Parathyroid adenoma (tissue), 2 donors: ENCODE measurements at regions not wholly inside any gene's neighbourhood (a gene's known extent, or its start where the extent isn't known, plus 50 kb on each side); places are given as distances from the start of the nearest gene placed in this dataset.

Source experiments
- H2AFZ ChIP-seq: fragments of 300-600 bp; sonication (generic); one replicate; pipeline ENCODE4 v1.7.0; 2017; ENCODE audit warnings: antibody characterized with exemption, mild to moderate bottlenecking
- H3K27ac ChIP-seq: fragments of 300-600 bp; sonication (generic); one replicate; pipeline ENCODE4 v1.7.0; 2017
- H3K27me3 ChIP-seq: fragments of 300-600 bp; sonication (generic); one replicate; pipeline ENCODE4 v1.7.0; 2017; ENCODE audit warnings: low read length; ENCODE audit not compliant: control insufficient read depth, insufficient read depth
- H3K36me3 ChIP-seq: fragments of 300-600 bp; sonication (generic); one replicate; pipeline ENCODE4 v1.7.0; 2017; ENCODE audit warnings: low read length; ENCODE audit not compliant: control insufficient read depth, insufficient read depth
- H3K4me1 ChIP-seq: fragments of 300-600 bp; sonication (generic); one replicate; pipeline ENCODE4 v1.7.0; 2017; ENCODE audit warnings: control low read depth
- H3K4me2 ChIP-seq: fragments of 300-600 bp; sonication (generic); one replicate; pipeline ENCODE4 v1.7.0; 2017; ENCODE audit warnings: low read length
- H3K4me3 ChIP-seq: fragments of 300-600 bp; sonication (generic); one replicate; pipeline ENCODE4 v1.7.0; 2017; ENCODE audit warnings: low read depth, low read length
- H3K79me2 ChIP-seq: fragments of 300-600 bp; sonication (generic); one replicate; pipeline ENCODE4 v1.7.0; 2017; ENCODE audit warnings: control low read depth
- H3K9ac ChIP-seq: fragments of 300-600 bp; sonication (generic); one replicate; pipeline ENCODE4 v1.7.0; 2017; ENCODE audit warnings: mild to moderate bottlenecking
- H3K9me3 ChIP-seq: fragments of 300-600 bp; sonication (generic); one replicate; pipeline ENCODE4 v1.7.0; 2017; ENCODE audit warnings: low read length; ENCODE audit not compliant: control insufficient read depth
- CTCF ChIP-seq: fragments of 300-600 bp; sonication (generic); IDR thresholded peaks from one replicate; pipeline ENCODE4 v1.7.0; 2017; ENCODE audit warnings: antibody characterized with exemption, mild to moderate bottlenecking
- donor health status: primary hyperparathyroidism.

- Histone ChIP-seq H3K4me1 (no peaks in the 10 kb centered on the region), H3K36me3 (no peaks in the 10 kb centered on the region), H3K9ac (no peak overlapping the region), H3K4me3 (no peak overlapping the region), H3K79me2 (no peaks in the 10 kb centered on the region), H3K27ac (no peak overlapping the region), H2AFZ (no peak overlapping the region), H3K9me3 (no peaks in the 10 kb centered on the region), H3K27me3 (no peaks in the 10 kb centered on the region), H3K4me2 (no peak overlapping the region)
- TF ChIP-seq CTCF: no peak
These were observed 316.0 kb upstream of the MTNR1B start for GRCh38 chr11:92653454-92653853.

GRCh38 chr11:92656783-92657182 lies 312.7 kb upstream of the MTNR1B start:
- Histone ChIP-seq H3K79me2 (no peaks in the 10 kb centered on the region), H3K9ac (no peak overlapping the region), H3K4me1 (no peaks in the 10 kb centered on the region), H2AFZ (no peak overlapping the region), H3K36me3 (no peaks in the 10 kb centered on the region), H3K27me3 (no peaks in the 10 kb centered on the region), H3K27ac (no peak overlapping the region), H3K4me2 (no peak overlapping the region), H3K4me3 (no peak overlapping the region), H3K9me3 (no peaks in the 10 kb centered on the region)
- no peak for TF ChIP-seq CTCF

DNA sequence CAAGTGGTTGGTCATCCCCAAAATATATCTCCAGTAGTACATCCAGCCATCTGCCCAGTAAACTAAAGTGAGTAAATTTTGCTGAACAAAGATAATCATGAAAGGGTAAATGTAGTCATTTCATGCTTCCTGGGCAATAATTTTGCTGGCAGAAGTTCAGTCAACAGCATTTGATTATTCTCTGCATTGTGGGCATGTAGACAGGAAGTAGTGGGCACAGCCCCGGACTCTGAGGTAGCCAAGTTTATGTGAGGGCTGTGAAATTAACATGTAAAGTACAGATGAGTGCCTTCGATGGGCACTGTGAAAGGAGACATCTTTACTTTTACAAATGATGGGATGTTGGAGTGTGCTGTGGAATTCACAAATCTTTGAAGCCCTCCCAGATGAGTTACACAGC lies 312.2 kb upstream of the MTNR1B start:
- Histone ChIP-seq H3K27ac (no peak overlapping the region), H3K36me3 (no peaks in the 10 kb centered on the region), H3K9ac (no peak overlapping the region), H3K79me2 (no peaks in the 10 kb centered on the region), H3K27me3 (no peaks in the 10 kb centered on the region), H3K4me1 (no peaks in the 10 kb centered on the region), H2AFZ (no peak overlapping the region), H3K9me3 (no peaks in the 10 kb centered on the region), H3K4me2 (no peak overlapping the region), H3K4me3 (no peak overlapping the region)
- no peak for TF ChIP-seq CTCF

DNA sequence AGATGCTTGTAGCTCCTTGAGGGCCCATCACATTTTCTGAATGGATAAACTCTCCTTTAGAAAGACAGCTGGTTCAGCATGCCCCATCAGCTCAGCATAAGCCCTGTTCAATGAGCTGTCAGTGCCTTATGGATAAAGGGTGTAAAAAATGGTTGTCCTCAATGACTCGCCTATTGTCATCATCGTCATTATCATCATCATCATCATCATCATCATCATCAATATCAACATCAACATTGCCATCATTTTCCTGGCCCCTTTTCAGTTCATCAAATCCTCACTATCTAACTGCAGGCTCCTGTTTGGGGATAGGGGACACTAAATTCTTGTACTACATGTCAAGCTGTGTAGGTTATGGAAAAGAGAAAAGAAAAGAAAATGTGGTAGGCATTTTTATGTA lies 310.7 kb upstream of the MTNR1B start:
- Histone ChIP-seq H3K9me3 (no peaks in the 10 kb centered on the region), H3K4me1 (no peaks in the 10 kb centered on the region), H3K27me3 (no peaks in the 10 kb centered on the region), H3K4me3 (no peak overlapping the region), H2AFZ (no peak overlapping the region), H3K36me3 (no peaks in the 10 kb centered on the region), H3K4me2 (no peak overlapping the region), H3K27ac (no peak overlapping the region), H3K79me2 (no peaks in the 10 kb centered on the region), H3K9ac (no peak overlapping the region)
- TF ChIP-seq CTCF: no peak

- H3K27me3 ChIP-seq: no peaks in the 10 kb centered on the region
- H3K36me3 ChIP-seq: no peaks in the 10 kb centered on the region
- TF ChIP-seq CTCF: no peak
- H3K9me3 ChIP-seq: no peaks in the 10 kb centered on the region
- no peaks in the 10 kb centered on the region for H3K79me2 ChIP-seq
- no peak overlapping the region for H3K9ac ChIP-seq
- no peak overlapping the region for H3K27ac ChIP-seq
- H3K4me2 ChIP-seq: no peak overlapping the region
- H3K4me1 ChIP-seq: no peaks in the 10 kb centered on the region
- H3K4me3 ChIP-seq: no peak overlapping the region
- no peak overlapping the region for H2AFZ ChIP-seq
These were observed 309.7 kb upstream of the MTNR1B start for GRCh38 chr11:92659793-92660192.
